GM12864 (cell line): ENCODE measurements at regions not wholly inside any gene's neighbourhood (a gene's known extent, or its start where the extent isn't known, plus 50 kb on each side); places are given as distances from the start of the nearest gene placed in this dataset.

ENCODE experiments used
- DNase-seq: peaks from one replicate; pipeline ENCODE4 v3.0.0-alpha.2; 2011; ENCODE audit warnings: low read depth
- H3K4me3 ChIP-seq: 2 replicates; pipeline ENCODE4 v1.5.1; 2011; ENCODE audit warnings: mild to moderate bottlenecking, low read depth, low read length, control low read depth
- TF ChIP-seq, protein P1 (sequence below): IDR thresholded peaks from 2 replicates; pipeline ENCODE4 v1.5.1; 2011; ENCODE audit warnings: low read depth, mild to moderate bottlenecking, moderate library complexity, low read length, control low read depth, inconsistent platforms; ENCODE audit errors: missing control alignments

DNA sequence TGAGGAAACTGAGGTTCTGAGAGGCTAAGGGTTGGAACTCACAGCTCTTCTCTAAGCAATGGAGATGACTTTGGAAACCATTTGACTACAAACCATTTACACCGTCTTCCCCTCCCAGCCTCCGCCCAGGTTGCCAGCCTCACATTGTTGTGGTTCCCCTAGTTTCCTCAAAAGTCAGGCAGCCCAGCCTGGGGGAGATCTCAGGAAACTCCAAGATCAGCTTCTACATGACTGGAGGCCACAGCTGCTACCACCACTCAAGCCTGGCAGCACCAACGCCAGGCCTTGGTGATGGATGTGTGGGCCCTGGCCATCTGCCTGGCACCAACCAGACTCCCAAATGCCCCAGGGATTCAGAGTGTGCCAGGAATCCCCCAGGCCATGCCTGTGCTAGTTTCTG is 207.9 kb downstream of the TSHZ3 start:
- TF ChIP-seq, protein P1, sequence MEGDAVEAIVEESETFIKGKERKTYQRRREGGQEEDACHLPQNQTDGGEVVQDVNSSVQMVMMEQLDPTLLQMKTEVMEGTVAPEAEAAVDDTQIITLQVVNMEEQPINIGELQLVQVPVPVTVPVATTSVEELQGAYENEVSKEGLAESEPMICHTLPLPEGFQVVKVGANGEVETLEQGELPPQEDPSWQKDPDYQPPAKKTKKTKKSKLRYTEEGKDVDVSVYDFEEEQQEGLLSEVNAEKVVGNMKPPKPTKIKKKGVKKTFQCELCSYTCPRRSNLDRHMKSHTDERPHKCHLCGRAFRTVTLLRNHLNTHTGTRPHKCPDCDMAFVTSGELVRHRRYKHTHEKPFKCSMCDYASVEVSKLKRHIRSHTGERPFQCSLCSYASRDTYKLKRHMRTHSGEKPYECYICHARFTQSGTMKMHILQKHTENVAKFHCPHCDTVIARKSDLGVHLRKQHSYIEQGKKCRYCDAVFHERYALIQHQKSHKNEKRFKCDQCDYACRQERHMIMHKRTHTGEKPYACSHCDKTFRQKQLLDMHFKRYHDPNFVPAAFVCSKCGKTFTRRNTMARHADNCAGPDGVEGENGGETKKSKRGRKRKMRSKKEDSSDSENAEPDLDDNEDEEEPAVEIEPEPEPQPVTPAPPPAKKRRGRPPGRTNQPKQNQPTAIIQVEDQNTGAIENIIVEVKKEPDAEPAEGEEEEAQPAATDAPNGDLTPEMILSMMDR, result no peak
- no peak overlapping the region for H3K4me3 ChIP-seq
- no peak for DNase-seq

DNA sequence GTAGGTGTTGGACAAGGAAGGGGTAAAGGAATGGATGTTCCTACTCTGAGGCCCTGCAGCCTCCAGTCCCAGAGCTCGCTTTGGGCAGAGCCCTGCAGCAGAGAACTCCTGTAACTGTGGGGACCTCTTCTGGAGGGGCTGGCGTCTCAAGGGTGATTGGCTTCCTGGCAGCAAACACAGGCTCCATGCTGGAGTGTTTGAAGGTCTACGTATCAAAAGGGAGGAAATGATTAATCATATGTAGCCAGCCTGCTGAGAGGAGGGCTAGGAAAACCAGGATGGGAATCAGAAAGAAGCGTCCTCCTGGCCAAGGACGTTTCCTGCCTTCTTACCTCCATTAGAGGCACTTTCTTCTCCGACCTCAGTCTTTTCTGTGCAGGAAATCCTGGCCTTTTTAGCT is 208.5 kb downstream of the TSHZ3 start:
- no peak overlapping the region for H3K4me3 ChIP-seq
- DNase-seq, result no peak
- TF ChIP-seq, protein P1, result no peak

DNA sequence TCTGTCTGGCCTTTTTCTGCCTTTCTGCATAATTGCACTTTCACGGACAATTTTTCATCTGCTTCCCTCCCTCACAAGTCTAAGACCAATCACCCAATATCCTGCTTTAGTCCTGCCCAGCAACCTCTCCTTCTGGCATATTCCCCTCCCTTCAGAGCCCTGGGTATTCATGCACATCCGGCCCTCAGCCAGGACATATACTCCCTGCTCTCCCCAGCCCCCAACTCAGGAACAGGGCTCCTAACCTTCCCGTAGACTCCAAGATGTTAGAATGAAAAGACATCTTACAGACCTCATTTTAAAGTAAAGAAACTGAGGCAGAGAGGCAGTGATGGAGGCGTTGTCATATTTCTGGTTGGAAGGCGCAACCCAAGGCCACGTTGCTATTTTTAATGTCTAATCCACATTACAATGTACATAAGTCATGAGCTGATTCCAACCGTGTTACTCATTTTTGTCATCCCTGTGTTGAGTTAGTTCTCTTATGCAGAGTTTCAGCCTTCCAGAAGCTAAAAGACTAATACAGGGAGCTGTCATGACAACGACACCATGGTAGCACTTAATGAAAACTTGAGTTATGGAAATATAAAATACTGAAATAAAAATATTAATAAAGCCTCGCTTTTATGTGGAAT is 209.2 kb downstream of the TSHZ3 start:
- DNase-seq, result no peak

DNA sequence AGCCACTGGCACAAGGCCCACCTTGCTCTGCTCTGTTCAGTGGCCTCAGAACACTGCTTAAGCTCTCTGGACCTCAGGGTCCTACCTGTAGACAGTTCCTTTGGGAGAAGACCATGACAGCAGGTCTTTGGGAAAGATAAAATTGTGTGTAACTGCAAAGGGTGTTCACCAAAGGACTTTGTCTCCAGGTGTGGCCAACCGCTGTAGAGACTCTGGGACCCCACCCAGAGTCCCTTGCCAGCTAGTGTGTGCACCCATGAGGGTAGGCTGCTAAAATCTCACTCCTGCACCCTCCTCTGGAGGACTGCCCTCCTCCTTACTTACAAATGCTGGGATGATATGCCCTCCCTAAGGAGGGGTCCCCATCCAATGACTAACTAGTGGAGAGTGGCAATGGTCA is 211.2 kb downstream of the TSHZ3 start:
- TF ChIP-seq, protein P1, result no peak
- H3K4me3 ChIP-seq, result no peak overlapping the region
- no peak for DNase-seq

More for the DNA sequence above, 209.2 kb downstream of the TSHZ3 start:
- no peak overlapping the region for H3K4me3 ChIP-seq
- TF ChIP-seq, protein P1, result no peak

DNA sequence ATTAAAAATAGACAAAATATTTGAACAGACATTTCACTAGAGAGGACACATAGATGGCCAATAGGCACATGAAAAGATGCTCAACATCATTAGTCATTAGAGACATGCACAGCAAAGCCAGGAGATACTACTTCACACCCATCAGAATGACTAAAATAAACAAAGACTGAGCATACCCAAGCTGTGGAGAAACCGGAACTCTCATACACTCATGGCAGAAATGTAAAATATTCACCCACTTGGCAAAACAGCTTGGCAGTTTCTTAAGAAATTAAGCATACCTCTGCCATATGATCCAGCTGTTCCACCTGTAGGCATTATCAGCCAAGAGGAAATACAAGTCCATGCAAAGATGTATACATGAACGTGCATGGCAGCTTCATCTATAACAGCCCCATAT is 213.4 kb downstream of the TSHZ3 start:
- TF ChIP-seq, protein P1, result no peak
- no peak overlapping the region for H3K4me3 ChIP-seq
- DNase-seq, result no peak

DNA sequence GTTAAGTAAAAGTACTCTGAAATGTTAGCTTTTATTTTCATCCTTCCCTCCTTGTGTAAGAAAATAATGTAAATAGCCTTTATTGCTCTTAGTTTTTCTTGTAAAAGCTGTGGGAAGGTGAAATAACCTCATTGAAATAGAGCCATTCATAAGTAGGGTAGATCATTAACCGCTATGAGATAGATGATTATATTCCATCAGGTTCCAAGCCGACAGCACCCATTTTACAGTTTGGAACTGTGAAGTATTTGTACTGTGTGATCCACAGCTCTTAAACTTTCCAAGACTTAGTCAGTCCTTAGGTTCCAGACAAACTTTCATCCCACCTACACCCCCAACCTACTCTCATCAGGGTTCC is 216.5 kb downstream of the TSHZ3 start:
- no peak overlapping the region for H3K4me3 ChIP-seq
- no peak for DNase-seq
- TF ChIP-seq, protein P1, result no peak

DNA sequence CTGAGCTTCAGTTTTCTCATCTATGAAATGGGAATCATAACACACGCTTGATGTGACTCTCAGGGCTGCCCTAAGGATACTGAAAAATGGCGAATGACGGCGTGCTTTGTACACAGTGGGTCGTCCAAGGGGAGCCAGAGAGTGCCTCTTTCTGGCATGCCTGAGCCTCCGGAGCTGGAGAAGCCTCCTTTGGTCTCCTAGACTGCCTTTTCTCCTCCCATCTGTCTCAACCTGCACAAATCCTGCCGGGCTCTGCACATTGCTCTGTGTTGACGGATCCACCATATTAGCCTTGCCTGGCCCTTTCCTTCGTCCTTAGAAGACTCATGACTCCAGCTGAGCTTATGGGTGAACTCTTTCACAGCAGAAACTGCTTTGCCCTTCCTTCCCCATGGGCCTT is 220.9 kb downstream of the TSHZ3 start:
- TF ChIP-seq, protein P1, result no peak
- H3K4me3 ChIP-seq, result no peak overlapping the region
- DNase-seq, result no peak
